ENCODE measurements at regions not wholly inside any gene's neighbourhood (a gene's known extent, or its start where the extent isn't known, plus 50 kb on each side); places are given as distances from the start of the nearest gene placed in this dataset.

DNA sequence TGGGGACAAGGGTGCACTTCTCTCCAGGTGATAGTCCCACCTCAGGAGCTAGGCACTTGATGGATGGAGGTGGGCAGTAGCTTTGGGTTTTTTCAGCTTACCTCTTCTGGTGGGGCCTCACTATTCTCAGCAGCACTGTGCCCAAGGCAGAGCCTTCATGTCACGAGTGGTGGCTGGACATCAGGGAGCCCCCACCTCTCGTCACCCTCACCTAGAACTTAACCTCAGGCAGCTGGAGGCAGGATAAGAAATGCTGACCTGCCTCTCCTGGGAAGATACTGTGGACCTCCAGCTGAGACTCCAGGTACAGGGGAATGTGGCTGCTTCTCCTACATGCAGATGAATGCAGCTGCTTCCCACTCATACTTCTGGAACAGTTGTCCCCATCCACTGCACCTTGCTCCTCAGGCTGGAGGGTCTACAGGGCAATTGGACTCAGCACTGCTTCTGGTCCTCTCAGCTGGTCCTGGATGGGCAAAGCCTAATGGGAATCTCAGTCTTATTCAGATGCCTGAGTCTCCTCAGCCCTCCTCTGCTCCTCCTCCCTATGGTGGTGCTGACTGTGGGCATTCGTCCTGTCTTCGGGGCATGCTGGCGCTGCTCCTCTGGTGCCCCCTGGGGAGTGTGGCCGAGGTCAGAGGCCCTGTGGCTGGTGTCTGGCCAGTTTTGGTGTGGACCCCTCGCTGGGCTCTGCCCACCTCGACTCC is 129.9 kb downstream of the KLF13 start:
- DNase-seq = no peak

DNA sequence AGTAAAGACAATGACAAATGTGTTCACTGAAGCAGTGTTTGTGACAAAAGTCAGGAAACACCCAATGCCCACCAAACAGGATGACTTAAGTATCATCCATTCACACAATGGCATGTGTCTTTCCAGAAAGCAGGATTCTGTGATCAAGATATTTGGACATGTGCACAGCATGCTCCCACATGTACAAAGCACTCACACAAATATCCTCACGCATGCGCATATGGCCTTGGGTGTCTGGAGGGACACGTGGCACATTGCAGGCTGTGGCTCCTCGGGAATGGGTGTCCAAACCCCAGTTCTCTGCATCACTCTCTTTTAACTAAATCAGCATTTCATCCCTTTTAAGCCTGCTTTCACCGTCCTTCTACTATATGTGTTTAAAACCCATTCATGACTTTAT is 130.5 kb downstream of the KLF13 start:
- DNase-seq = no peak

DNA sequence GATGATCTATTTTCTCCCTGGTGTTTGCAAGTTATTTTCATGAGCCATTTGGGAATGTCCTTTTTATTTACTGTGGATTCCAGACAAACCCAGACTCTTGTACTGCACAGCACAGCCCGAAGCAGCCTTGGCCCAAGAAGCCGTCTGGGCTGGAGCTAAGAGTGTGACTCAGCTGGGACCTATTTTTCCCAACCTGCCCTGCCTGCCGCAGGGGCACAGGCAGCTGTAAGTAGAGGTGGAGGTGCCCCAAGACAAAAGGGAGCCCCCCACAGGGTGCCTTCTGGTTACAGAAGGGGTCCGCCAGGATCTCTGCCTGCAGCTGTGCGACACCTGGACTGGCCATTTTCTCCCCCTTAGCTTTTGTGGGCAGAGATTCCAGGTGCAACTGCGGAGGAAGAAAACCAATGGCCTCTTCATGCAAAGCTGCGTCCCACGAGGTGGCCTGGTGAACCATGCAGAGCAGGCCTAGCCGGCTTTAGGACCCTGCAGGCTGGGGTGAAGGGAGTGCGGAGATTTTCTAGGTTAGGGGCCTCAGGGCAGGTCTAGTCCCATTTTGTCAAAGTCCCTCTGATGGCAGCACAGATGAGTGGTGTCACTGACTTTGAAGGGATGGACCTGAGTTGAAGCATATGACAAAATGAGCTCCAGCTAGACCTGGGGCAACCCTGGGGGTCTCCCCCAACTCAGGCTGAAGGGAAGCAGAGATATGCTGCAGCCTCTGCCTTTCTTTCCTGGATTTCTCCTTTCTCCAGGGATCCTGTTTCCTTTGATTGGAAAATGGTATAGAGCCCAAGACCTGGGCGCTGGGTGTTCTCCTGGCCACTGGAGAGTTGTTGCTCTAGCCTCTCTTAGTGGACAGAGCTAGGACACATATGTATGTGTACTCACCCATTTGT is 131.2 kb downstream of the KLF13 start:
- no peak for DNase-seq

DNA sequence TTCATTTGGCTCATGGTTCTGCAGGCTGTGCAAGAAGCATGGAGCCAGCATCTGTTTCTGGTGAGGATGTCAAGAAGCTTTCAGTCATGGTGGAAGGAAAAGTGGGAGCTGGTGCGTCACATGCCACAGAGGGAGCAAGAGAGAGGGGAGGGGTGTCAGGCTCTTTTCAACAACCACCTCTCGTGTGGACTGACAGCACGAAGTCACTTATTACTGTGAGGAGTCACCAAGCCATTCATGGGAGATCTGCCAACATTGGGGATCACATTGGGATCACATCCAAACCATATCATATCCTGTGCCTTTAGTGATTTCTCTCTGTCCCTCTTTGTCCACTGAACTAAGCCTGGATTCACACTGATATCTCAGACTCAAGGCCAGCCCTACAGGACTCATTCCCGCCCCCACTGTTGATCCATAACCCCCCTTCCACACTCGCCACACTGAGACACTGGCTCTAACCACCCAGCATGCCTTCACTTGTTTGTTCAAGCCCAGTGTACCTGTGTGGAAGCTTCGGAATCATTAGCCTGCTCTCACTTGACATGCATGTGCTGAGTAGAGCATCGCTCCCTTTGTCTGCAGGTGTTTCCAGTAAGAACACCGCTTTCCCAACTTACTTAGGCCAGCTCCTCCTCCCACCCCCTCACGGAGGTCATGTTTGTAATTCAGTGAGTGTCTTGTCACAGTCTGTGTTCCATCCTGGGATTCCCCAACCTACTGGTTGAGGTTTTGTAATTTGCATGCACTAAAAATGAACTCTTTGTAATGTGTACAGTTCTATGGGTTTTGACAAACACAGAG is 132.2 kb downstream of the KLF13 start:
- no peak for DNase-seq

DNA sequence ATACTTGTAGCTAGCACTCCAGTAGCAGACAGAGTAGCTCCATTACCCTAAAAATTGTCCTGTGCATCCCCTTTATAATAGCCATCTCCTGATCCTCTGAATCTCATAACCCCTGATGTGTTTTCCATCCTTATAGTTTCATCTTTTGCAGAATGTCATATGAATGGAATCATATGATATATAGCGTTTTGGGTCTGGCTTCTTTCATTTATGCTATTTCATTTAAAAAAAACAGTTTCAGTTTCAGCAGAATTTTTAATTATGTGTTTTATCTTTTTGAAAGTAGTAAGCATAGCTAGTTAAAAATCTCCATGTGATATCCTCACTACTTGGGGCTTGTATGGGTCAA is 132.7 kb downstream of the KLF13 start:
- DNase-seq = no peak

DNA sequence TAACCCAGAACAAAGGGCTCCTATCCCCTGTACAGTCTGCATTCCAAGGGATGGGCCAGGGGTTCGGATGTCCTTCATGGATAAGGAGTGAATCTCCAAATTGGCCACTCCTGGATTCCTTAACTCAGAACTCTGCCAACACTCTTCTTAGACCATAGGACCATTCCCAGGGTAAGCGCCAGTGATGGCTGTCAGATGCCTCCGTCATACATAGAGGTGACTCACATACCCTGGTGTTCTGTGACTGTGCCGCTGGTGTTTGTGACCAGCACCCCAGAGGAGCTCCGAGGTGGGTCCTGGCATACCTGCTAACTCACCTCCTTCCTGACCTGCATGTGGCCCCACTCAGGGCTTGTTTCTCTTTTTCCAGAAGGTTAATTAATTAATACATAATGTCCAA is 134.7 kb downstream of the KLF13 start:
- no peak for DNase-seq

- DNase-seq = no peak
Measured at GRCh38 chr15:31461911-31462480, 135.4 kb downstream of the KLF13 start.

DNA sequence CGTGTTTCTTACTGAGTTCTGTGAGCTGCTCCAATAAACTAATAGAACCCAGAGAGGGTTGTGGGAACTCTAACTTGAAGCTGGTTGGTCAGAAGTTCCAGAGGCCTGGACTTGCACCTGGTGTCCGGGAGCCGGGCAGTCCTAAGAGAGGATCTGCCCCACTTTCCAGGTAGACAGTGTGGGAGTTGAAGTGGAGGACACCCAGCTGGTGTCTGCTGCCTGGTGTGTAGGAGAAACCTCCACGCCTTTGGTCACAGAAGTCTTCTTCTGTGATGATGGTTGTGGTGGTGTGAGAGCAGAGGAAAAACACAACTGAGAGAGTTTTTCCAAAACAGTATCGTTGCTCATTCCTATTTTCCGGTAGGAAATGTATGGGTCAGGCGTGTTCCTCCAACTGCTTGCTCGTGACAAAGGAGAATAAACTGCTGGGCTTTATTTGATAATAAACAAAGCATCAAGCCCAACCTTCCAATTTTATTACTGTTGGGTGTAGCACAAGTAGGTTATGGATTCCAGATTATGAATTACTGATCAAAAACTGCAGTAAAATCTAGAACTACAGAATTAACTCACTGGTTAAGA is 137.0 kb downstream of the KLF13 start:
- DNase-seq = no peak

DNA sequence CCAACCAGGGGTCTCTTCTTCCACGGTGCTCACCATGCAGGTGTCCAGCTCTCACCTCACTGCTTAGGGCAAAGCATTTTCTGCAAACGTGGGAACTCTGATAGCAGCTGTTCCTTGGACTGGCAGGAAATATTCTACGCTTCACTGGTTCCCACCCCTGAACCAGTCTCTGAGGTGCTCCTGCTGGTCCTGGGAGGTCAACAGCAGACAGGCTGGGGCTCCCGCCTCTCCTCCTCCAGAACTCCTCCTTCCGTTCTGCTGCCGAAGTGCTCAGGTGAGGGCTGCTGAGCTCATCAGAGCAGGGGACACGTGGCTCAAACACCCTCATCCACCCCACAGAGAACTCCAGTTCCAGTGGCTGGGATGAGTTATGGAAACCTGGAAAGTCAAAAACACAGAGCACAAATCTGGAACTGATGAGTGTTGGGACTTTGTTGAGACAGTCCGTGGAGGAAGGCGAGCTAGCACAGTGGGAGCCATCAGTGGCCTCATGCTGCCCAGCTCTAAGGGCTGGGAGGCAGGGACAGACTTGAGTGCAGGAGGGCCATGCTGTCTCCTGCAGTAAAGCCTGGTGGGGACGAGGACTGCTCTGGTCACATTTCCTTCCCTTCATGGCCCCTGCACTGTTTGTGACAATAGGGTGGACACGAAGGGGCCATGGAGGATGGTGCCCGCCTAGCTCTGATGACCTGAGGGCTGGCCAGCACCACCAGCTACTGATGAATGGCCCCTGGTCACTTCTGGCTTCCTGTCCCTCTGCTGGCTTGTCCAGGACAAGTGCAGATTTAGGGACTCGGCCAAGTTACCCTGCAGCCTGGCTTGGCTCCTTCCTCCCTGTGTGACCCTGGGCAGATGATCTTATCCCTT is 137.8 kb downstream of the KLF13 start:
- DNase-seq = no peak

DNA sequence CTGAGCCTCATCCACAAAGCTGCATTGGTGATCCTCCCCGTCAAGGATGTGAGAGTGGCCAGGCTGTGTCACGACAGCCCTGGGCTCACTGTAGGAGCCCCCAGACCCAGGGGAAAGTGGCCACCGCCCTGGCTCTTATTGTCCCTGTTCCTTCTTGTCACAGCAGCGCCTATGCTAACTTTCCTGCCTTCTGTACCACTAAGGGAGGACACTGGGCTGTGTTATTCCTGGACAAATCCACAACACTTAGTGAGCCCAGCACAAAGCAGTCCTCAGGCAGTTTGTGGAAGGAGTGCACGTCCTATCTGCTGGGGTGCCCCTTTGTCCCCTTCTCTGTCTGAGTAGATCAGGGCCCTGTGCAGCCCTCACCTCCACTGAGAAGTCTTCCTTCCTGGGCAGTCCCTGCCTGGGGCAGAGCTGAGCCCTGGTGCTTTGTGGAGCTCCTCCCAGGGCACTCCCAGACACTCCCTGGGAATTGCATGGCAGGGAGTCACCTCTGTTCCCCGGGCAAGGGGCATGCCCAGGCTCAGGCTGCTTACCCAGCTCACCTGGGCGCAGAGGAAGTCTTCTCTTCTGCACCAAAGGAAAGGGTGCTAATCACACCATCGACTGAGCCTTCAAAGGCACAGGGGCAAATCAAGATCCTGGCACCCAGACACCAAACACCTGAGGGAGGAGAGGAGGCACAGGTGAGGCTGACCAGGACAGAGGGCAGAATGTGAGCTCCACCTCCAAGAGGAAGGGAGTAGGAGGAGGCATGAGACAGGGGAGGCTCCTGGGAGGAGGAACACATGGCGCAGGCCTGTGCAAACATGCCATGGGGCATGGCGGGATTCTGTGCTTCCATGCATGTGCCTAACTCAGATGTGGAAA is 138.7 kb downstream of the KLF13 start:
- DNase-seq = no peak

DNA sequence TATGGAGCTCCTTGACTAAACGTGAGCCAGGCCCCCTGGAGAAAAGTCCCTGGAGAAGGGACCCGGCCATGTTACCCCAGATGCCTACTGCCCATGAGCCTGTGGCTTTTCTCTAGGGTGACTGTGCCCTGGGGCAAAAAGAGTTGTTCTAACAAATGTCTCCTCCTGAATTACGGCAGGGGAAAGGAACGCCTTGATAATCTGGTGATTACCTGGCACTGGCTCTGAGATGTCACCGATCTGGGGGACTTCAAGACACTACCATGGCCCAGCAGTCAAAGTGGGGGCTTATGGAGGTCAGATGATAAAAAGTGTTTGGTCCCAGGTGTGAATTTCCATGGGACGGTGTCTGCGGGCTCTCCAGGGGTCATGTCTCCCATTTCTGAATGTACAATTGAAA is 140.7 kb downstream of the KLF13 start:
- no peak for DNase-seq

DNA sequence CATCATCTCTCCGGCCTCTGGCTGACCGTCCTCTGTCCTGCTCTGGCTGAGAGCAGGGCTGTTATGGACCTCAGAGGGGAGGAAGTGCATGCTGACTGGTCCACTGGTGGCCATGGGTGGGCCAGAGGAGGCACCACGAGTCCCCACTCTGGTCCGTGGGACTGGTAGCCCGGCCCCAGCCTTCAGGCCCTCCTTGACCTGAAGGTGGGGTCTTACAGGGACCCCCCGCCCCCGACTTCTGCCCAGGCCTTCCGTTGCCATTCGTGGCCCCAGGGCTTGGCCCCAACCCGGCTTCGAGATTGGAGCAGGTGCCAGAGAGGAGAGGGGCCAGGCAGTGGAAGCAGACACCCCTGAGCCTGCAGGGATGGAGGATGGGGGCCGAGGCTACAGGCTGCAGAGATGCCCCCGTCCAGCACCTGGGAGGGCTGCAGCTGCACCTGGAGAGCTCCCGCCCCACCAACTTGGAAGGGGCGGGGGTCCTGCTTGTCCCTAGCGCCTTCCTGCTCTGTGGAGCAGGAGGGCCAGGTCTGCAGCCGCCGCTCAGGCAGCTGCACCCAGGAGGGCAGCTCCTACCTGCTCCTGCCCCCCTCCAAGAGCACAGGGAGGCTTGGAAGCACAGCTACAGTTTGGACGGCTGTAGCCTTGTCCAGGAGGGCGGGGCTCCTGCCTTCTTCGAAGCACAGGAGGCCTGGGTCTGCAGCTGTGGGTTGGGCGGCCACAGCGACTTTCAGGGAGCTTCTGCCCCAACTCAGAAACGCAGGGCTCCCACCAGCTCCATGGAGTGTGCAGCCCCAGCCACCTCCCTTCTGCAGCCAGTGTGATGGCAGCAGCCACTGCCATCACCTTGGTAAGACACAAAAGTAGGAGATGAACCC is 142.5 kb downstream of the KLF13 start:
- DNase-seq = no peak

DNA sequence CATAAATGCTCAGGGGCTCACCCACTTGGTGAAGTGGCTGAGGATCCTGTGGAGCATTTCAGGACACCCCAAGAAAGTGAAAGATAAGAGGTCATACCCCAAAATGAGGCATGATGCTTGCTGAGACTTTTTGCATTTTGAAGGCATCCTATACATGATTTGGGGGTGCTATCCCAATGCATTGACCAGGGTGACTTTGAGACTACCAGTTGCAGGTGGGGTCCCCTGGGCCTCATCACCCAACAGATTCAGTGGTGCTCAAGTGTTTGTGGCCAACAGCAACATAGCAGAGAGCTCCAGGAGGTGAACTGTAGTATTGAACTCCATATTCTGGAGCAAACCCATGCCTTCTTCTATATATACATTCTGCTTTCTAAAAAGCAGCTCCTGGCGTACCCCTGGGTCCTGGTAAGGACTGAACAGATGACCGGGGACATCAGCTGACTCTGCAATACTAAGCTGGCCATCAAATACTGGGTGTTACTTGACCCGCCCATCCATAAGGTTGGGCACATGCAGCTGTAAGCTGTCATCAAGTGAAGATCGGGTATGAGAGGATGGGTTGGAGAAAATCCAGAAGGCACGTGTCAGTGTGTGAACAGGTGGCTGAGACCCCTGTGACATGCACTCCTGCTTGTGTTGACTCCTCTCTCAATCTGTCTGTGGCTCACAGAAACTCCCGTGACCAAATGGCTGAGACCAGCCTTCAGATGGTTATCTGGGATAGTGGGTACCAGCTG is 143.3 kb downstream of the KLF13 start:
- DNase-seq = no peak

DNA sequence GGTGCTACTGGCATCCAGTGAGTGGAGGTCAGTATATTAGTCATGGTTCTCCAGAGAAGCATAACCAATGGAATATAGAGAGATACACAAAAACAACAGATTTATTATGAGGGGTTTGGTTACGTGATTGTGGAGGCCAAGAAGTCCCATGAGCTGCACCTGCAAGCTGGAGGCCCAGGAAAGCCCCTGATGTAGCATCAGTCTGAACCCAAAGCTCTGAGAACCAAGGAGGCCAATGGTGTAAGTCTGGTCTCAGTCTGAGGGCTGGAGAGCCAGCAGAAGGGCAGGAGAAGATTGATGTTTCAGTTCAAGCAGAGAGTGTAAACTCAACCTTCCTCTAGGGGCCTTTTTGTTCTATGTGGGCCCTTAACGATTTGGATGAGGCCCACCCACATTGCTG is 144.1 kb downstream of the KLF13 start:
- no peak for DNase-seq

GRCh38 chr15:31471731-31472430 is 145.2 kb downstream of the KLF13 start:
- DNase-seq = peak; percentile 88

DNA sequence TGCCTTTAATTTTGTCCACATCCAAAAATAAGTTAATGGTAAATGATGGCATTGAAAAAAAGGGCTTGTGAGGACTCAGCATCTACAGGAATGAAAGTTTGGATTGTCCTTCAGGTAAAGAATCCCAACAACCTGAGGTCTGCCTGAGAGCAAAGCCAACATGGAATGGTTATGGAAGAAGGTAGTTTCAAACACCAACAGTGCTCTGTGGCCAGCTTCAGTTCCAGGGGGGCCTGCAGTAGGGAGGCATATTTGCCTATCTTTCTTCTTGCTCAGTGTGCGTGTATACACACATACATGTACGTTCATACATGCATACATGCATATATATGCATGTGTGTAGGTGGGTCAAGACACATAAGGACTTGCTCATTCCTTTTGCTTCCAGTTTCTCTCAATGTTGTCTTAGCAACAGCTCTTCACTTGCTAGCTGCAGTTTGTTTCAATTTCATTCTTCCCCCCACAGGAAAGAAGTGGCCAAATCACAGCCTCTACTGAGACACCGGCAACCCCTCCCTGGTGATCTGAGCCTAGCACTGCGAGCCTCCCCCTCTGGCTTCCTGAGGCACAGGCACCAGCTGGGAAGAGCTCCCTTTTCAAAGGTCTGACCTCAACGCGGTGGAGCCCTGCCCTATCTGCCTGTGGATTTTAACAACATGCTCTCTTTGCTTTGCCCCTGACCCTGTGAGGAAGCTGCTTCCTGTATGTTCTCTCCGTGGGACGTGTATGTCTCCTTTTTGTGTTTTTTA is 146.2 kb downstream of the KLF13 start:
- peak; percentile 40 for DNase-seq

GRCh38 chr15:31473385-31474058 is 146.9 kb downstream of the KLF13 start:
- no peak for DNase-seq

Data from DMS 273 treated with DMSO at 0.1 percent for 48 hours (cell line).